IPS-NIHi7 (cell line): ENCODE measurements at regions not wholly inside any gene's neighbourhood (a gene's known extent, or its start where the extent isn't known, plus 50 kb on each side); places are given as distances from the start of the nearest gene placed in this dataset.

Experiments used
- DNase-seq: peaks from one replicate; pipeline ENCODE4 v3.0.0; 2012; ENCODE audit warnings: mixed read lengths; ENCODE audit errors: extremely low spot score

DNA sequence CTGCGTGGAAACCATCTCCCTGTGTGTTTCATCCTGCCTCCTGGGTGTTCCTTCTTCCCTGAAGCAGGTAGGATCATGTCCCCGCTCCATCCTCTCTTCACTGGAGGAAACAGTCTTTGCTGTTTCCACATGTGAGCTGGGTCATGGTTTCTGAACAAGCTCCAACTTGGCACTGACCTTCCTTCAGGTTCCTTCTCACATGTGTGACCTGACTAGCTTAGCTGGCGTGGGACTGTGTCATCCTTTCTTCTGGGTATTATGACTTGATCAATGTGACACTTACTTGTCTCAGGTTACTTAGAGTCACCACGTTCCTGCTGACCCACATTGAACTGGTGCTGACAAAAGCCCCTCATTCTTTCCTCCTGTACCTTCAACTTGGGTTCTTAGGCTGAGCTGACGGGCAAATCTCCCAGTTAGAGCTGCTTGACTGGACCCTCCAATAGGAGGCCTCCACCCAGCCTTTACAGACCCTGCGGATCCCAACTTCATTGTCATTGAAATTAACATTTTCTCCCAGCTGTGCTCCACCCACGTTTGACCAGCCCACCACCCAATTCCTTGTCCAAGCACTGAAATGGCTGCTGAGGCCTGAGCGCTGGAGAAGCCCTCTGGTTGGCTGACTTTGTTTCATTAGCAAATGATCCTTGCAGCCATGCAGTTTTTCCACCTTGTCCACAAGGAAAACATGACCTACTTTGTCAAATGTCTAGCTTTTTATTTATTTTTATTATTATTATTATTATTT, 128.1 kb downstream of the DDX1 start:
- no peak for DNase-seq

DNA sequence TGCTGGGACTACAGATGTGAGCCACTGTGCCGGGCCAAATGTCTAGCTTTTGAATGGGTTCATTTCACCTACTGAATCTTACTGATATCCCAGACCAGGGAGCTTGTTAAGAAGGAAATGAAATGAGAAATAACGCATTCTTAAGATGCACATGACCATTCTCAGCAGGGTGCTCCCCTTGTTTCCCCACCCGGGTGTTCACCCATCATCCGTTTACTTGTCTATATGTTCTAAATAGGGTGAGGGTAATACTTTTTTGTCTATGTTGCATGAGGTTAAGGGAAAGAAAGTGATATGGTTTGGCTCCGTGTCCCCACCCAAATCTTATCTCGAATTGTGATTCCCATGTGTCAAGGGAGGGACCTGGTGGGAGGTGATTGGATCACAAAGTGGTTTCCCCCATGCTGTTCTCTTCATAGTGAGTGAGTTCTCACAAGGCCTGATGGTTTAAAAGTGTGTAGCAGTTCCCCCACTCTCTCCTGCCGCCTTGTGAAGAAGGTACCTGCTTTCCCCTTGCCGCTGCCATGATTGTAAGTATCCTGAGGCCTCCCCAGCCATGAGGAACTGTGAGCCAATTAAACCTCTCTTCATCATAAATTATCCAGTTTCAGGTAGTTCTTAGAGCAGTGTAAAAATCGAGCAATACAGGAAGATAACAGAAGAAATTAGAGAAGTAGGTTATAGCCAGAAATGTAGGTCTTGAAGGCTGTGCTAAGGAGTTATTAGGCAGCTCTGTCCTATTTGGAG, 129.1 kb downstream of the DDX1 start:
- DNase-seq: no peak

DNA sequence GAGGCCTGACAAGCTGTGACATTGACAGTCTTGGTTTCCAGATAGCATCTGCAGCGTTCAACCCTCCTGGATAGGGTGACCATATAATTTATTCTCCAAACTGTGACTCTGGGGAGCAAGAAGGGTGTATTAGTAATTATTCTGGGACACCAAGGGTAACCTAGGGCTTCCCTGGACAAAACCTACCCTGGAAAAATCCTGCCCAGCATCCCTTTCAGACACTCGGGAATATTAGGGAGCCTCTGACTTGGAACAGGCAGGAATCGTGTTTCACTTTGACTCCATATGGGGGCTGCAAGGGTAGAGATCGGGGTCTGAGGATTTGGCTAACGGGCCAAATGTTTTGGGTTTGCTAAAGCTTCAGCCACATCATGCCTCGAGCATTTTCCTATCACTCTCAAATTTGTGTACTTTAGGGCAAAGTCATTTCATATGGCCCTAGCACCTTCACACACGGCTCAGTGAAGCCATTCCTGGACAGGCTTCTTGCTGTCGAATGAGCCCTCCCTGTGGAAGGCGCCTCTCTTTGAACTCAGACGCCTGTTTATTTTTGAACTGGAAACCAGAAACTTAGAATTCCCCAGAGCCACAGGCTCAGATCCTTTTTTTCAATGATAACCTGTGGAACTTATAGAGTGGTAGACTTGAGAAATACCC, 129.9 kb downstream of the DDX1 start:
- DNase-seq: no peak

DNA sequence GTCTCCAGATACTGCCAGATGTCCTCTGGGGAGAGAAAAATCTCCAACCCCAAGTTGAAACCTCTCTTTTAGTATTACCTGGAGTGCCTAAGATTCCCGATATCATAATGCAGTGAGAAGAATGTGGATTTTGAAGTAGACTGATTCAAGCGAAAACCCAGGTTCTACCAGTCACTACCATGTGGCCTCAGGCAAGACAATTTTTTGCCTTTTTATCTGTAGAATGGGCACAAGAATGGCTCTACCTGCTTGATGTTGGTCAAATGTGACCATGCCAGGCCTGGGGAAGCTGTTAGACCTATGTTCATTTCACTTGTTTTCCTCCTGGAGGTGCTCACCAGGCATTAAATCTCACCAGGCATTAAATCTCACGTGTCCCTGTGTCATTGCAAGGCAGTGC, 131.3 kb downstream of the DDX1 start:
- DNase-seq: no peak

DNA sequence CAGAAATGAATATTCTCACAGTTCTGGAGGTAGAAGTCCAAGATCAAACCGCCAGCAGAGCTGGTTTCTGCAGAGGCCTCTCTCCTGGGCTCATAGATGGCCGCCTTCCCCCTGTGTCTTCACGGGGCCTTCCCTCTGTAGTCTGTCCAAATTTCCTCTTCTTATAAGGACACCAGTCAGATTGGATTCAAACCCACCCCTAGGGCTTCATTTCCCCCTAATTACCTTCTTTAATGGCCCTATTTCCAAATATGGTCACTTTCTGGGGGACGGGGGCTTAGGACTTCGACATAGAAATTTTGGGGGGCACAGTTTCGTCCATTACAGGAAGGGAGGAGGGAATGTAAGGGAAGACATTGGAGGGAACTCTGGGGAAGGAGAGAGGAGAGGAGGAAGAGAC, 132.6 kb downstream of the DDX1 start:
- DNase-seq: no peak

DNA sequence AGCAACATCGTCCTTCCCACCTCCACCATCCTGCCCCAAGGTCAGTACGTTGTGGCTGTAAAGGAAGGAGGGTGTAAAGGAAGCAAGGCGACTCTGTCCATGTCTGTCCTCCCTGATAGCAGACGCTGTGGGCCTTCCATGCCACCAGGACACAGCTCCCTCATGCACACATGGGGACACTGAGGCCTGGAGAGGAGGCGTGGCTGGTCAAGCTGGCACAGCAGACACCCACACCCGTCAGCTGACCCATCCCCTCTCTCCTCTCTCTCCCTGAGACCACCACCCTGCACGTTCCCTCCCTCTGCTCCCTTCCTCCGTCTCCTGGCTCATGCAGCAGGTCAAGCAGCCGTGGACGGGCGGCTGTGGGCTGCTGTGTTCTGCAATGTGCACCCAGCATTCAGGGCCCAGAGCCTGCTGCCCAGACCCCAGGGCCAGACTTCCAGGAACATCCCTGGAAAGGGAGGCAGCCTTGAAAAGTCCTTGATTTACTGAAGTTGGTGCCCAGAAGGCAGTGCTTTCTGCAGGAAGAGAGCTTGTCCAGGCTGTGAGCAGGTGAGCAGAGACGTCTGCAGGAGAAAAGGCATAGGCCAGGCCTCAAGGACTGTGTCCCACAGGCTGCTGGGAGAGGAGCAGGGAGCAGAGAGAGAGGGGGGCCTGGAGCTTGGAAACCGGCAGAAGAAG, 133.6 kb downstream of the DDX1 start:
- DNase-seq: no peak

DNA sequence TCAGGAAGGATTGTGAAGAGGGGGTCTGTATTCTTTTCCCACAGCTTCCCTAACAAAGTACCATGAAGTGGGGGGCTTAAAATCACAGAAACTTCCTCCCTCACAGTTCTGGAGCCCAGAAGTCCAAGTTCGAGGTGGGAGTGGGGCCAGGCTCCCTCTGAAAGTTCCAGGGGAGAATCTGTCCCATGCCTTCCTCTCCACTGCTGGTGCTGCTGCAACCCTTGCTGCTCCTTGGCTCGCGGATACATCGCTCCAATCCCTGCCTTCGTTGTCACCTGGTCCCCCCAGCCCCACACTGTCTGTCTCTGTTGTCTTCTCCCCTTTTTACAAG, 134.1 kb downstream of the DDX1 start:
- no peak for DNase-seq

DNA sequence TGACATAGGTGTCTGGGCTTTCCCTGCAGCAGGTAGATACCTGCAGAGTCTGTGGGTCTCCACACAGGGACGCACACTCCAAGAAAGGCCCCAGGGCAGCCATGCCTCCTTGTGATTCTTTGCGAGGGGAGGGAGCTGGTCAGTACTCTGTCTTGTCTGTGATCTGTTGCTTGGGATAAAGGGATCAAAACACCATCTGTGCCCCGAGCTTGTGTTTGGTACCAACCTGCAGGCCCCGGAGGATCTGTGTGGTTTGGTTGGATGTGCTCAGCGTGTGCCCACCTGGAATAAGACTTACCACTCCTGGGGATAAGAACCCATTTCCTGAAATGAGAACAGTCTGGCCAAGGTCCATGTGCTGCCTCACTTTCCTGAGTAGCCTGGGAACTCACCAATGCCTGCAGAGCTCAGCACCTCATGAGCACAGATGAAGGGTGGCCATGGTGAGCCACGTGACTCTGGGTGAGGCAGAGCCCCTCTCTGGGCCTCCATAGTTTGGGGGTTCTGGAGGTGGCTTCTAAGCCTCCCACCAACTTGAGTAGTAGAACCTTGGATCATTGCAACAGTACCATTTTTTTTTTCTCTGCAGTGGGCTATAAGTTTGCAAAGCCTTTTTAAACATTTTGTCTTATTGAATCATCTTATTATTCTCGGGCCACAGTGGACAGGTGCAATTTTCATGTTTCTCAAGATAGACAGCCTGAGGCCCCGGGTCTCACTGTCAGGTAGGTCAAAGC, 134.8 kb downstream of the DDX1 start:
- DNase-seq: no peak

DNA sequence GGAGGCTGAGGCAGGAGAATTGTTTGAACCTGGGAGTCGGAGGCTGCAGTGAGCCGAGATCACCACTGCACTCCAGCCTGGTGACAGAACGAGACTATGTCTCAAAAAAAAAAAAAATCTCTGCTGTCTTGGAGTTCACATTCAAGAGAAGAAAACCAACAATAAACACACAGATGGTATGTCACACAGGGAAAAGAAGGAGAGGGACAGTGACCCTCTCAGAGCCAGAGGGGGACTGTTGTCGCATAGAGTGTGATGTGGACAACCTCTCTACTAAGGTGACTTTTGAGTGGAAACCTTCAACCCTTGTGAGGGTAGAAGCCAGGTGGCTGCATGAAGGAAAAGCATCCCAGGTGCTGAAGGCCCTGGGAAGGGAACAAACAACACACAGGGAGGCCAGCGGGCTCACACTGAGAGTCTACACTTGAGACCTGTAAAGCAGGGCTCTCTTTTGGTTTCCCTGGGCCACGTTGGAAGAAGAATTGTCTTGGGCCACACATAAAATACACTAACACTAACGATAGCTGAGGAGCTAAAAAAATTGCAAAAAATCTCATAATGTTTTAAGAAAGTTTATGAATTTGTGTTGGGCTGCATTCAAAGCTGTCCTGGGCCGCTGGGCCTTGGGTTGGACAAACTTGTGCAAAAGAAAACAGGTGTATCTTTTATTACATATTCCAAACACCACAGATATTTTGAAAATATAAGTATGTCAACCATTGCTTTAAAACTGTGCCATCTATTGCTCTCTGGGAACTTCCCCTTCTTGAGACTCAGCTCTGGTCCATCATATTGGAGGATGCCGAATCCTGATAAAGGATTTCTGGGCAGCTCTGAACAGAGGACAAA, 136.0 kb downstream of the DDX1 start:
- no peak for DNase-seq

DNA sequence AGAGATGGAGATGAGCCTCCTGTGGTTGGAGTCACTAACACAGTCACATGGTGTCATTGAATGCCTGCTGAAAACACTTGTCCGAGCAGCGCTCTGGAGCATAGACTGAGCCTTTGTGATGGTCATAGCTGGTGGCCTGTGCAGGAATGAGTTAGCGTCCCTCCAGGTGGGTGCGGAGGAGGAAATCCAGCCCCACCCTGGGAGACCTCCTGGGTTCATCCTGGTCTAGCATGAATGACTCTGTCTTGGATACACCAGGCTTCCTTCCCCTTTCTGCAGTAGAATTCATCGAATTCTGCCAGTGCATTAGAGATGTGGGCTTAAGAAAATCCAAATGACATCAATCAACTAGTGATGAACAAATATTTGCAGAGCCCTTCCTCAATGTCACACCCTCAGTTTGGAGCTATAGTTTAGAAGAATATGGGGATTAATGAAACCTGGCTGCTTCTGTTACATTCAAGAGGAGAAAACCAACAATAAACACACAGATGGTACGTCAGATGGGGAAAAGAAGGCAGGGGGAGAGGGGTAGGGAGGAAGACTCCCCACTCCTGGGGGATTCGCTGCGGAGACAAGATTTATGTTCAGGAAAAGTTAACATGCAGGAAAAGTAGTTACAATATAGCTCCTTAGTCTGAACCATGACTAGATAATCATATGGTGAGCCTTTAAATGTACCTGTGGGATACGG, 136.7 kb downstream of the DDX1 start:
- no peak for DNase-seq

DNA sequence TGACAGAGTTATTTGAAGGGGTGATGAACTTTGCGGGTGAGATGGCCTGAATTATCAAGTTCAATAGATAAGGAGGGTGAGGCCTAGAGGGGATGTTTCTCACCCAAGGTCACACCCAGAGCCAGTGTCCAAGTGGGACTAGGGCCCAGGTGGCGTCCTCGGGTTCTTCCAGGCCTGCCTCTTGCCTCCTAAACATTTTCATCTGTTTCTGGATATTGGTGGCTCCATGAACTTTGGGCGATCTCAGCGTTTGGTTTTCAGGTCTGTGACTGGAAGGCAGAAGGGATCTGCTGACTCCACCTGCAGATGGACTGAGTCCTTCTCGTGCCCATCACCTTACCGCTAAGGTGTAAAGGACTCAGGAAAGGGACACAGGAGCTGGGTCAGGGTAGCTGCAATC, 137.3 kb downstream of the DDX1 start:
- DNase-seq: no peak

DNA sequence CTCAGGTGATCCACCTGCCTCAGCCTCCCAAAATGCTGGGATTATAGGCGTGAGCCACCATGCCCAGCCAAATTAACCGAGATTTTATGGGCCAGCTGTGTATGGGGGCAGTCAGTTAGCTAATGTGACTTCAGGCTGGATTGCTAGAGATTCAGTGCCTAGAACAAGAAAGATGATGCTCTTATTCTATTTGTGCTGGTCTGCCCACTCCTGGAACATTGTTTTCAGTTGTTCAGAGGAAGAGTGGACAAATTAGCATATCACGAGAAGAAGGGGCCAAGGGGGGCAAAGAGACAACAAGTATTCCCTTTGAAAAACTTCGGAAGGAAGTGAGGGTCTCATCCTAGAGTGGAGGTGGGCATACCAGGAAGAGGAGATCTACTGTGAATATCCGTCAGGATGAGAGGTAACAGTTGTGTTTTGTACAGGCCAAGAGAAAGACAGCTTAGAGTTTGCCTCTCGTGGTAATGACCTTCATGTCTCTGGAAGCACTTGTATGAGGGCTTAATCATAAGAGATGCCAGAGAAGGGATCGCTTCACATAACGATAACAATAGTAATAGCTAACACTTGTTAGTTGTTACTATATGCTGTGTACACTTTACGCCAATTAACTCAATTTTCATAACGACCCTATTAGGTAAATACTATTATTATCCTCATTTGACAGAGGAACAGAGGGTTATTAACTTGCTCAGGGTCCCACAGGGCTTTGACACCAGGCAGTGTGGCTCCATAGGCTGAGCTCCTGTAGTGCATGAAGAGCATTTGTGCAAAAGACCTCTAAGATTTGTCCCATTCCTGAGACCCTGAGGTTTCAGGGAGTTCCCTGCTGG, 138.3 kb downstream of the DDX1 start:
- no peak for DNase-seq

DNA sequence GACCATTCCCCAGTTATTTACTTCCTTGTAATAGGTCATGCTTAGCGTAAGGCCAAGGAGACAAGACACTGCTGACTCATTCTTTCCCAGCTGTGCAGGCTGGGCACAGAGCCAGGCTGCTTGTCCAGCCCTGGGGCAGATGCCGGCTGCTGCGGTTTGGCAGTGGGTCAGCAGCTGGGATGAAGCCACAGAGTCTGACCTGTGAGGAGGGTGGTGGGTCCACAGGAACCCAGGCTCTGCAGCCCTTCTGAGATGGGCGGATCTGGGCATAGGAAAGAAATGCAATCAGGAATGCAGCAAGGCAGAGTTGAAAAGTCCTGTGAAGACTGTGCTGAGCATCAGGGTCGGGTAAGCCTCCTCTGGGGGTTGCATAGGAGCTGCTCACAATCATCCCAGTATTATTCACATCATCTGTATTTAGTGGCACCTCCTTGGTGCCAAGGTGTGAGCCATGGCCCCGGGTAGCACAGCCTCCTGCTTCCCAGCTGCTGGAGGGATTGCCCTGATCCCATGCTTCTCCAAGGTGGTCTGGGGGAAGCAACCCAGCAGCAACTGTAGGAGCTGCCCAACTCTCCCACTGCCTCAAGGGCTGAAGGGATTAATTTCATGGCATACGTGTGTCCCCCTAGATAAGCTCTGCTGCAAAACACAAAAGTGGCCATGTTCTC, 139.0 kb downstream of the DDX1 start:
- DNase-seq: no peak

DNA sequence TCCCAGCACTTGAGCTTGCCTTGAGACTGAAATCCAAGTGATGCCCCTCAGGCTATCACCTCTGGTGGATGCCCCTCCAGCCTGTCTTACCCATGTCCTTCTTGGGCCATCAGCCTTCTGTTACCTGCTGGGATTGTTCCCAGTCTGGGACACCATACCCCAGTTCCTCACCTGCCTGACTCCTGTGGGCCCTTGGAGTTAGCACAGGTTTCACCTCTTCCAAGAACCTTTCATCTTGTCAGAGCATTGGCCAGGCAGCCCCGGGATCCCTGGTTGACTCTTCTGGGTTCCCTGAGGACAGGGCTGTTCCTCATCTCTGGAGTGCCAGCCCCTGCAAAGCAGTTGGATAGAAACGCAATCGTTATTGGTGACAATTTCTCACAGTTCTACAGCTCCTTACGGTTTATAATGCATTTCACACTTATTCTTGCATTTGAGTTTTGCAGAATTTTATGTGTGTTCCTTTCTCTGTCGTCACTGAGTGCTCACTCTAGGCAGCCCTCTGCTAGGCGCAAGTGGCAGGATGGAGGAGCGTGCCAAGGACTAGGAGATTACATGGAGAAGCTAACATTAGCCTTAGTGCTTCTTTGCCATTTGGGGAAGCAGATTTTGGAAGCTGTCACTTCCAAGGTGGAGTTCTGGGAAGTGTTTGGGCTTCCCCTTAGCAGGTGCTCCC, 139.7 kb downstream of the DDX1 start:
- DNase-seq: no peak

DNA sequence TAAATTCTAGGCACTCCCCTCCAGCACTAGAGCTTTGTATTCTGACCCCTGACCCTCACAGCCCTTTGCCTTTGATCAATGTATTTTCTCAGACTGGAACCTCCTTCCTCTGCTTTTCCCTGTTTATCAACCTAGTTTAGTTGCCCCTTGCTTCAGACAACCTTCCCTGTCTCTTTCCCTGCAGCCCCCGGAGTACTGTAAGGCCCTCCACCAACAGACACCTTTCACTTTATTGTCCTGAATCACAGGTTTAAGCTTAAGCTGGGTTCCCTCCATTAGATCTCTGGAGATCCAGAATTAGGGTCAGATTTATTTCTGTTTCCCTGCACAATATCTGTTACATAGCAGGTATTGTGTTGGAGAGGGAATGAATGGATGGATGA, 140.2 kb downstream of the DDX1 start:
- DNase-seq: no peak

DNA sequence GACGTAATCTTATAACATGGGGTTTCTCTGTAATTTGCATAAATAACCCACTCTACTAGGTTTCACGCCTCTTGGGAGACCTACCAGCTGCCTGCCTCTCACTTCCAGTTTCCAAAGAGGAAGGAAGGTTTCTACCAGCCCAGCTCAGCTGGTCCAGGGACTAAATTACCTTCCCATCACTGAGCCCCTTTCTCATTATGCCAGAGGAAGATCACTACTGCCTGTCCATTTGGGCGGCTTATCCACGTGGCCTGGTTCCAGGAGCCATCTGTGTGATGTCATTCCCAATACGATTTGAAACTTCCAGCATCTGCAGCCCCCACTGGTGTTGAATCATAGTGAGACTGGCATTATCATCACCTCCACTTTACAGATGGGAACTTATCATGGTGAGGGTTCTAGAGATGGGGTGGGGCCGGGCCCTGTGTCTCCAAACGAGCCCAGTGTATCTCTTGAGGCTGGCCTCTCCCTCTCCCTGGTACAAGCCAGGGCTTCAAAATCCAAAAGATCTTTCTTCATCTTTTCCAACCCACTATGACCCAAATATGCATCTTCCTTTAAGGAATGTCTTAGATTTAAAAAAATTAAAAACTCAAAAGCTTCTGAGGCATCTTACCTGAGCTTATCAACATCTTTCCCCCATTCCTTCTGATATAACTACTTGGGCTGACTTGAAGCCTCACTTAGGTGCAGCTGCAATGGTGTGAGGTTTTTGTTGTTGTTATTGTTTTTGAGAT, 140.8 kb downstream of the DDX1 start:
- no peak for DNase-seq

DNA sequence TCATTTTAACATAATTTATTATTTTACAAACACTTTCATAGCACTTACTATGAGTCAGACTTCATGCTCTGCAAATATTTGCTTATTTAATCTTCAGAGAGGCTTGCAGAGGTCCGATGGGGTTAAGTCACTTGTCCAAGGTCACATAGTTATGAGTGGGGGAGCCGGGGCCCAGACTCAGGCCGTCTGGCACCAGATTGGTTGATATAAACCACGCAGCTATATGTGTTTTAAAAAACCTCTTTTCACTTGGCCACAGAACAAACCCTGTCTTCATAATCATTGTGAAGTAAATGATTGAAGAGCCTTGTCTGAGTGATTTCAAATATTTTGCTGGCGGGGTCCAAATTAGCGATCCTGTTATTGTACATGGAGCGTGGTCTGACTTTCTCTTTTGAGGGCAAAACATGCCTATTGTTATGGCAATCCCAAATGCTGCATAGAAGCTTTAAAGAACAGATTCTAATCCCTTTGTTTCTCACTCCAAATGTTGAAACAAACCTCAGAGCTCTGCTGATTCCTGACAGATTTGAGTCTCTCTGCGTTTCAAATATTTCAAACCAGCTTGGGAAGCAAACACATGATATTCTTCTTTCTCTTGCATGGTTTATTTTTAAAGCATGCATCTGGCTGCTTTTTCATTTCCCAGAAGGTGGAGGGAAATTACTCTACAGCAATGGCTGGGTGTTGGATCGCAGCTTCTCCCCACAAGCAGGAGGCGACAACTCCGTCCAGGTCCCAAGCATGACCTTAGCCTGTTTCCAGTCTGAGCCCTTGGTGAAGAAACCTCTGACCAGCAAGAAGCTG, 142.4 kb downstream of the DDX1 start:
- DNase-seq: no peak
